ENCODE measurements at regions not wholly inside any gene's neighbourhood (a gene's known extent, or its start where the extent isn't known, plus 50 kb on each side); places are given as distances from the start of the nearest gene placed in this dataset.

GRCh38 chr12:94753036-94753679 lies 102.8 kb upstream of the TMCC3 start:
- intact Hi-C loops (cut with micrococcal nuclease; ENCODE audit: unreplicated experiment) (no loop called here), in situ Hi-C loops (cut with HindIII; ENCODE audit: low pct_unique_long_range_greater_than_20kb, low sequenced_read_pairs) (no loop called here)
- TF ChIP-seq SIN3A (IDR thresholded peaks at IDR 0.05; ENCODE audit: borderline replicate concordance, insufficient read depth, low read depth, low read length) (no peak), CTCF (IDR thresholded peaks at IDR 0.05) (no peak), POLR2AphosphoS5 (IDR thresholded peaks at IDR 0.05; ENCODE audit: low read depth, low read length) (no peak), TCF7L2 (IDR thresholded peaks at IDR 0.05; ENCODE audit: low read depth, low read length) (no peak)
- TF ChIP-seq, protein P1, sequence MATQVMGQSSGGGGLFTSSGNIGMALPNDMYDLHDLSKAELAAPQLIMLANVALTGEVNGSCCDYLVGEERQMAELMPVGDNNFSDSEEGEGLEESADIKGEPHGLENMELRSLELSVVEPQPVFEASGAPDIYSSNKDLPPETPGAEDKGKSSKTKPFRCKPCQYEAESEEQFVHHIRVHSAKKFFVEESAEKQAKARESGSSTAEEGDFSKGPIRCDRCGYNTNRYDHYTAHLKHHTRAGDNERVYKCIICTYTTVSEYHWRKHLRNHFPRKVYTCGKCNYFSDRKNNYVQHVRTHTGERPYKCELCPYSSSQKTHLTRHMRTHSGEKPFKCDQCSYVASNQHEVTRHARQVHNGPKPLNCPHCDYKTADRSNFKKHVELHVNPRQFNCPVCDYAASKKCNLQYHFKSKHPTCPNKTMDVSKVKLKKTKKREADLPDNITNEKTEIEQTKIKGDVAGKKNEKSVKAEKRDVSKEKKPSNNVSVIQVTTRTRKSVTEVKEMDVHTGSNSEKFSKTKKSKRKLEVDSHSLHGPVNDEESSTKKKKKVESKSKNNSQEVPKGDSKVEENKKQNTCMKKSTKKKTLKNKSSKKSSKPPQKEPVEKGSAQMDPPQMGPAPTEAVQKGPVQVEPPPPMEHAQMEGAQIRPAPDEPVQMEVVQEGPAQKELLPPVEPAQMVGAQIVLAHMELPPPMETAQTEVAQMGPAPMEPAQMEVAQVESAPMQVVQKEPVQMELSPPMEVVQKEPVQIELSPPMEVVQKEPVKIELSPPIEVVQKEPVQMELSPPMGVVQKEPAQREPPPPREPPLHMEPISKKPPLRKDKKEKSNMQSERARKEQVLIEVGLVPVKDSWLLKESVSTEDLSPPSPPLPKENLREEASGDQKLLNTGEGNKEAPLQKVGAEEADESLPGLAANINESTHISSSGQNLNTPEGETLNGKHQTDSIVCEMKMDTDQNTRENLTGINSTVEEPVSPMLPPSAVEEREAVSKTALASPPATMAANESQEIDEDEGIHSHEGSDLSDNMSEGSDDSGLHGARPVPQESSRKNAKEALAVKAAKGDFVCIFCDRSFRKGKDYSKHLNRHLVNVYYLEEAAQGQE (IDR thresholded peaks at IDR 0.05; ENCODE audit: insufficient read depth in 1 of 2, low read depth in 2 of 2, low read length in 1 of 2), result no peak
- ChIA-PET POLR2A (no interaction called here), CTCF (no interaction called here)
- Histone ChIP-seq H3K4me3 (ENCODE audit: low read depth in 2 of 2, low read length in 2 of 2) (no peak overlapping the region), H3K36me3 (ENCODE audit: control insufficient read depth, insufficient read depth, low read length) (no peaks in the 10 kb centered on the region), H3K4me1 (ENCODE audit: control insufficient read depth, insufficient read depth, low read length) (no peaks in the 10 kb centered on the region), H3K27ac (ENCODE audit: low read length) (no peak overlapping the region), H3K27me3 (ENCODE audit: control insufficient read depth, insufficient read depth, low read length) (peaks cover 5% of the 10 kb centered on the region; the same call in 1 of the 2 replicates), H3K9me3 (ENCODE audit: control insufficient read depth, insufficient read depth, low read depth, low read length) (no peaks in the 10 kb centered on the region)
- ATAC-seq, result no peak
- BruUV-seq (replicated peaks), result no TSS peak
- no peak for DNase-seq (ENCODE audit: low read depth, low spot score)

GRCh38 chr12:94750864-94751263 lies 100.5 kb upstream of the TMCC3 start:
- no TSS peak for BruUV-seq (replicated peaks)
- Histone ChIP-seq H3K4me1 (ENCODE audit: control insufficient read depth, insufficient read depth, low read length) (no peaks in the 10 kb centered on the region), H3K36me3 (ENCODE audit: control insufficient read depth, insufficient read depth, low read length) (no peaks in the 10 kb centered on the region), H3K4me3 (ENCODE audit: low read depth in 2 of 2, low read length in 2 of 2) (no peak overlapping the region), H3K9me3 (ENCODE audit: control insufficient read depth, insufficient read depth, low read depth, low read length) (no peaks in the 10 kb centered on the region), H3K27me3 (ENCODE audit: control insufficient read depth, insufficient read depth, low read length) (peaks cover 14% of the 10 kb centered on the region), H3K27ac (ENCODE audit: low read length) (no peak overlapping the region)
- in situ Hi-C loops (cut with HindIII; ENCODE audit: low pct_unique_long_range_greater_than_20kb, low sequenced_read_pairs) (no loop called here), intact Hi-C loops (cut with micrococcal nuclease; ENCODE audit: unreplicated experiment) (no loop called here)
- no peak for TF ChIP-seq TCF7L2 (IDR thresholded peaks at IDR 0.05; ENCODE audit: low read depth, low read length)
- TF ChIP-seq, protein P1 (IDR thresholded peaks at IDR 0.05; ENCODE audit: insufficient read depth in 1 of 2, low read depth in 2 of 2, low read length in 1 of 2), result no peak
- no peak for TF ChIP-seq POLR2AphosphoS5 (IDR thresholded peaks at IDR 0.05; ENCODE audit: low read depth, low read length)
- TF ChIP-seq SIN3A (IDR thresholded peaks at IDR 0.05; ENCODE audit: borderline replicate concordance, insufficient read depth, low read depth, low read length), result no peak
- TF ChIP-seq CTCF (IDR thresholded peaks at IDR 0.05), result no peak
- POLR2A ChIA-PET, result interaction anchor here (0.6 kb wide), 1 partner anchor 293 kb away, joined by 4 read pairs; no protein-coding TSS in a partner anchor
- ATAC-seq (no peak), DNase-seq (ENCODE audit: low read depth, low spot score) (no peak)
- CTCF ChIA-PET, result no interaction called here

Measured in Panc1 (cell line).